T-helper 1 cell treated with Interleukin-12 subunit alpha and Interleukin-12 subunit beta and Interleukin-4 antibody, amounts not matched to agents 30 ng/mL and 1 ng/mL, for 36 hours (primary cell): ENCODE measurements at regions not wholly inside any gene's neighbourhood (a gene's known extent, or its start where the extent isn't known, plus 50 kb on each side); places are given as distances from the start of the nearest gene placed in this dataset.

Experiments
- intact Hi-C: fragments of 100-400 bp; cut with micrococcal nuclease; formaldehyde crosslinking; loops from one replicate; pipeline ENCODE4 v1.15.1; 2024

DNA sequence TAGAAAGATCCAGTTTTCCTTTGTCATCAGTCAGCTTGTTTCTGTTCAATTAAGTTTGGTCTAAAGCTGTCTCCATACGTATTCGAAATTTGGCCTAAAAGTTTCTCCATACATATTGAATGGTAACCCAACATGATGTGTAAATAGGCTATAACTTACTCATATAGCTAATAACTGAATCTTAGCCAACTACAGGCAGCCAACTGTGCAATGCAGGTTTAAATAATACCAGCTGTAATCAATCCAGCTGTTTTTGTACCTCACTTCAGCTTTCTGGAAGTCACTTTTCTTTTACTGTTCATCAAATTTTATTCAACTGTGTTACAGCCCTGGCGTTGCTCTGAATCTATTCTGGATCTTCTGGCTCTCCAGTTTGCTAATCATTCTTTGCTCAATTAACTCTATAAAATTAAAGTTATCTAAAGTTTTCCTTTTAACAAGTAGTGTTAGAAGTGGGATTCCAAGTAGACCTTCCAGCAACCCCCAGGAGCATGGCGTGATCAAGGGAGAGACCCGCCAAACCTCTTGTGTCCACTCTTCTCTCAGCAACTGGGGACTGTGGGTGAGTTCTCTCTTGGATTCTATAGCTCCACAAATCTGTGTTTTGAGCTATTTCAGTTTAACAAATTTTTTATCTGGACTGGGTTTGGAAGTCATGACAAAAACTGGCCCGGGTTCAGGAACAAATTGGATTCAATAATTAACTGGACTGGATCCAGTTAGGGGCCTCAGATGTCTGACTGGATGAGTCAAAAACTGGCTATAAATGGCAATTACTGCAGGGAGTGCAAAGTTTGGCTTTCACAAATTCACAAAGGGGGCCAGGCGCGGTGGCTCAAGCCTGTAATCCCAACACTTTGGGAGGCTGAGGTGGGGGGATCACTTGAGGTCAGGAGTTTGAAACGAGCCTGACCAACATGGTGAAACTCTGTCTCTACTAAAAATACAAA lies 329.7 kb upstream of the ST6GAL2 start:
- intact Hi-C loops = no loop called here

DNA sequence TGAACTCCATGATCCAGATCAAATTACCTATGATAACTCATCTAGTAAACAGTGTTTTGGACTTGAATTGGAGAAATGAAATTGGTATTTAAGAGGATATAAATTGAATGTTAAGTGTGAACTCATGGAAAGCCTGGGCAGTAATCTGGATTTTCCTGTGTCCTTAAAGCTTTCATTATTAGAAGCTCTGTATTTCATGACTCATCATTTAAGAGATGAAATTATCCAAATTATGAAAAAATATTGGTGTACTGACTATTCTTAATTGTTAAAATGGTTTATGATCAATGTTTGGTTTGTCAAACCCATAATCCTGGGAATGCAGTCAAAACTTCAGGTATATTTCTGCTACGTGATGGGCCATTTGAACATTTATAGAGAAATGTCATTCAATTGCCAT lies 332.2 kb upstream of the ST6GAL2 start:
- intact Hi-C loops = no loop called here

DNA sequence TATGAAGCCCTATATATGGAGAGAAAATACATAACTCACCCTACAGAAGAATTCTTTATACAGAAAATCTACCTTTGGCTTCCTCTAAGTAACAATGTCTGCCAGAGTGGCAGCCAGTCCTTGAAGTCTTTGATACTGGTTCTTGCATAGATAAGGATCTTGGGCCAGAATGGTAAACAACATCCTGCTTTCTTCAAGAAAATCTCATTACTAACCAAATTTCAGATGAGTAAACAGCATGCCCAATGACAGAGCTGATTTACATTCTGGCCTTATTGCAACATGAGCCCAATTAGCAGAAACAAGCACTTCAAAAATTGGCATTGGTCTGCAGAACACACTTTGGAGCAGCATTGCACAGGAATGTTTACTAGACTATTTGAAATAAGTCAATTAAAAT lies 336.5 kb upstream of the ST6GAL2 start:
- intact Hi-C loops = no loop called here

DNA sequence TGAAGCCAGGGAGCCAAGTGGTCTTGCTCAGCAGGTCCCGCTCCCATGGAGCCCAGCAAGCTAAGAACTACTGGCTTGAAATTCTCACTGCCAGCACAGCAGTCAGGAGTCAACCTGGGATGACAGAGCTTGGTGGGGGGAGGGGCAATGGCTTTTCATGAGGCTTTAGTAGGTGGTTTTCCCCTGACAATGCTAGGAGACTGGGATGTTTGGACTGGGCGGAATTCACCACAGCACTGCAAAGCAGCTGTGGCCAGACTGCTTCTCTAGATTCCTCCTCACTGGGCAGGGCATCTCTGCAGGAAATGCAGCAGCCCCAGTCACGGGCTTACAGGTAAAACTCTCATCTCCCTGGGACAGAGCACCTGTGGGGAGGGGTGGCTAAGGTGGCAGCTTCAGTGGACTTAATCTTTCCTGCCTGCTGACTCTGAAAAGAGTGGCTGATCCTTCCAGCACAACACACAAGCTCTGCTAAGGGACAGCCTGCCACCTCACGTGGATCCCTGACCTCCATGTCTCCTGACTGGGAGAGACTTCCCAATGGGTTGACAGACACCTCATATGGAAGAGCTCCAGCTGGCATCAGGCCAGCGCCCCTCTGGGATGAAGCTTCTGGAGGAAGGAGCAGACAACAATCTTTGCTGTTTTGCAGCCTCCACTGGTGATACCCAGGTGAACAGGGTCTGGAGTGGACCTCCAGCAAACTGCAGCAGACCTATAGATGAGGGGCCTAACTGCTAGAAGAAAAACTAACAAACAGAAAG lies 349.7 kb upstream of the ST6GAL2 start:
- intact Hi-C loops = no loop called here

DNA sequence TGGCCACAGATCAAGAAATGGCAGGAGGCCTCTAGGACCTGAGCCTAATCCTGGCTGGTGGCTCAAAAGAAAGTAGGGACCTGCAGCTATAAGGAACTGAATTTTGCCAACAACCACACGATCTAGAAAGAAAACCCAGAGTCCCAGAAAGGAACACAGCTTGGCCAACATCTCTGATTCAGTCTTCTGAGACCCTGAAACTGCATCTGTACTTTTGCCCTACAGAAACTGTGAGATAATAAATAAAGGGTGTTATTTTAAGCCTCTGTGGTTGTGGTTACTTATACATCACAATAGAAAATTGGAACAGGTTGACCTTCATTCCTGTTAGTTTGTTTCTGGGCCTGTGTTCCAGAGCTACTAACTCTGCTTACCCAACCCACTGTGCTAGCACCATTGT lies 356.8 kb upstream of the ST6GAL2 start:
- intact Hi-C loops = no loop called here

DNA sequence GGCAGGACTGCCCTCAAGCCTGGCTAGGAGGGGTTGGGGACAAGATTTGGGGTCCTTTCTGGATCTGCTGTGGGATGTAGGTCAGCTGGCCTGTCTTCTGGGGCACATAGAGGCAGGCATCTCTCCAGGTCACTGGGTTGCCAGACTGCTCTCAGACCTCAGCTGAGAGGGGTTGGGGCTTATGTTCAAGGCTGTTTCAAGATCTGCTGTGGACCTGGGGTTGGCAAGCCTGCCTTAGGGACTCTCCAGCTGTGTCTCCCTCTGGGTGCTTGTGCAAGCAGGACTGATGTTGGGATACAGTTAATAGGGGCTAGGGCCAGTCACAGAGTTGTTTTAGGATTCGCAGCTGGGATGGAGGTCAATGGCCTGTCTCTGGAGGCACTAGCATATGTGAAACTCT lies 363.0 kb upstream of the ST6GAL2 start:
- intact Hi-C loops = no loop called here

DNA sequence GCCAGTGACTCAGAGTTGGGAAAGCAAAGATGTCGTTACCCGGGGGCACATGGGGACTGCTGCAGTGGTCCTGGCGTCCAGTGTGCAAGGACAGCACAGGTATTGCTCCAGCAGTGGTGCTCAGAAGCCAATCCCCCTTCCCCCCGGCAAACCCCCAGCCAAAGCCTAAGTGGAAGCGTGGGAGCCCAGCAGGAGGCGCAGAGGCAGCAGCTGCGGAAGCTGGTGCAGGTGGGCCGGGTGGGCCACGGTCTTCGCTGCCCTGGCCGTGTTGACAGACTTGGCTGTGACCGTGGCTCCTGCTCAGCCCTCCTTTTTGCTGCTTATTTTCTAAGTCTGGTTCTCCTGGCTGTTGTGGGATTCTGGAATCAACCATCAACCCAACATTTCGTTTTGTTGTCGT lies 369.8 kb upstream of the ST6GAL2 start:
- intact Hi-C loops = no loop called here

DNA sequence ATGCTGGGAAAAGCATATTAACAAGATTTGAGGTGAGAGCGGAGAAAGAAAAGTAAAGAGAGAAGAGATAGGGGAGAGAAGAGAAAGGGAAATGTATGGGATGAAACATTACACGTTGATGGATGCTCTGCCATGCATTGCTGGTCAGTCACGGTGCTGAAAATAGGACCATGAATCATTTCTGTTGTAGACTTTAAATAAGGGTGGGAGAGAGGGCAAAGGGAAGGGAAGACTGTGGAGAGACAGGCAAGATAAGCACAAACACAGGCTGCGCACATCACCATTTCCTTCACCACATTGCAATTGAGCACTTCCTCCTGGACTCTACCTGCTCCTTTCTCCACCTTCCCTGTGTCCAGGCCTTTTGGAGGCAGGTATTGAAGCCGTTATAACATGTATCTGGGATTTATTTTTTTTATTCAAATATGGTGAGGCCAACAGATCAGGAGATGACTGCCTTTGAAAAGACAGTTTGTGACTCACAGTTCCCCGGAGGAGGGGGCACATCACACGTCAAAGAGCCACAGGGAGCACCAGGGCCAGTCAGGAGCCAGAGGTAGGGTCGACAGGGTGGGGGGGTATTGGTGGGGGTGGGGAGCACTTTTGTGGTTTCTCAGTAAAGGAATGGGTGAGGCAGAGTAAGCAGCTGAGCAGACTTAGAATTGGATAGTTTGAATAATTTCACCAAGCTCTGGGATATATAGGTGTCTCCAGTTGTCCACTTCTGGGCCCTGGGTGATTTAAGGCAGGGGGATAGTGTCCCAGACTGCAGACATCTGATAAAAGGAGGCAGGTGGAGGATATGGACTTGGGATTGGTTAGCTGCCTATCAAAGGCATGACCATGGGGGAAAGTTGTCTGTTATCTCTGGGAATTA lies 372.8 kb upstream of the ST6GAL2 start:
- intact Hi-C loops = no loop called here

DNA sequence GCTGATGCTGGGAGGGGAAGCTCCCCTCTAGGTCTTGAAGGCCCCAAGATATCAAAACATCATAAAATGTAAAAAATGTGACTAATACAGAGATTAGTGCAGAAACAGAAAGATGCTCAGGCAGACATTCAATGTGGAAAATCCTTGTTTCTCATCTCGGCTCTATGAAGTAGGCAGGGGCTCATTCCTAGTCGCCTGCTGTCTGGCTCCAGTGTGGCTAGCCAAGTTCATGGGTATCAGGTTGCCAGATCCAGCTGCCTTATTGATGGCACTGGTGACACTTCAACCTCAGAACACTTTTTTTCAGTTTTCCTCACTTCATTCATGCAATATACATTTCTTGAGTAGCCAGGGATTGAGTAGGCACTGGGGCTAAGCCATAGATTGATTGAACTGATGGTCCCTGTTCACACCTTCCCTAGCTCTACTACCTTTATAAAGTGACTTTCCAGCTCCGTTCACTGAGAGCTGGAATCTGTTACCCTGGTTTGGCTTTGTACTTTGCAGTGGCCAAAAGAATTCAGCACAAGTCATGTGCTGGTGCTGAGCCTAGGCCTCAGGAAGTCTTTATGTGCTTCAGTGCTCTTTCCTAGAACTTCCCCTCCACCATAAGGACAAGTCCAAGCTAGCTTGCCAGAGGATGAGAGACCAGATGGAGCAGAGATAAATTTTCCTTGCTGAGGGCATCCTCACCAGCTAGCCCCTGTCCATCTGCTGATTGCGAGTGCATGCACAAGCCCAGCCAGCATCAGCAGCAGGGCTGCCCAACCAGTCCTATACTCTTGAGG lies 373.6 kb upstream of the ST6GAL2 start:
- intact Hi-C loops = no loop called here

DNA sequence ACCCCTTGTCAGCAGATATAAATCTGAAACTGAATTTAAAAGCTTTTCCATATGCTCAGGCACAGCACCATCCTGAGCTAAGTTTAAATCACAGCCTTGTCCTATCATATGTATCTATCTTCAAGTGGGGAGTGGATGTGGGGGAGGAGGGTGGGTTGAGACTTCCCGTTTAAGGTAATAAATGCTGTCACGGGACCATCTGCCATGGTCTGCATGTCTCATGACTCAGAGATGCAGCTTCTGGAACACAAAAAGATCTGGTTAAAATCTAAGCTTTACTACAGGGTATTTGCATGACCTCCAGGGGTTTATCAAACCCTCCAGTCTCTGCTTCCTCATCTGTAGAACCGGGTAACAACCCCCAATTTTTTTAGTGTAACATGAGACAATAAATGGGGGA lies 377.7 kb upstream of the ST6GAL2 start:
- intact Hi-C loops = no loop called here

DNA sequence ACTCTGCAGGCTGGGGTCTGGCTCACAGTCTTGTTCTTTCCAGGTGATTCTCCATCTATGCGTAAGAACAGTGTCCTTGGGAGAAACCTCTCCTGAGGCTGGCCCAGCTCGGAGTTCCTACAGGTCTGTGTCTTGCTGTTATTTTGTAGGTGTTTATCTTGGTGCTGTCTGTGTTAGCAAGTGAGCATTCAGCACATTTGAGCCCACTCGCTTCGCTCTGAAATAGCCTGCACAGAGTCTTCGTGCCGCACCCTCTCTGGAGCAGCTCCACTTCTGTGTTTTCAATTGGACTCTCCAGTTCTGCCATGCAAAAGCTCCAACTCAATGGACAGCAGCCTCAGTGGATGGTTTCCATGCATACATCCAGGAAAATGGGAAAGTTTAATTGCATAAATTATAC lies 378.2 kb upstream of the ST6GAL2 start:
- intact Hi-C loops = no loop called here

DNA sequence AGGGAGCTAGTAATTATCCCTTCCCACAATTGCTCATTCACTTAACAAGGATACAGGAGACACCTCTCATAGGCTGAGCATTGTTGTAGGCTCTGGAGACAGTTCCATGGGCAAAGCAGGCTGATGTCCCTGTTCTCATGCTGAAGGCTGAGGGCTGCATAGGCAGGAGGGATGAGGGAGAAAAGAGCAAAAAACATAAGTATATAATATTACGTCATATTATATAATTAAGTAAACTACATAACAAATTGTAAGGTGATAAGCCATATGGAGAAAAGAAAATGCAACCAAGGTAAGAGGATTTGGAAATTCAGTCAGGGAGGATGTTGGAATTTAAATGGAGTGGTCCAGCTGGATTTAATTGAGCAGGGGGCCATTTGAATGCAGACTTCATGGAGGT lies 380.6 kb upstream of the ST6GAL2 start:
- intact Hi-C loops = no loop called here

DNA sequence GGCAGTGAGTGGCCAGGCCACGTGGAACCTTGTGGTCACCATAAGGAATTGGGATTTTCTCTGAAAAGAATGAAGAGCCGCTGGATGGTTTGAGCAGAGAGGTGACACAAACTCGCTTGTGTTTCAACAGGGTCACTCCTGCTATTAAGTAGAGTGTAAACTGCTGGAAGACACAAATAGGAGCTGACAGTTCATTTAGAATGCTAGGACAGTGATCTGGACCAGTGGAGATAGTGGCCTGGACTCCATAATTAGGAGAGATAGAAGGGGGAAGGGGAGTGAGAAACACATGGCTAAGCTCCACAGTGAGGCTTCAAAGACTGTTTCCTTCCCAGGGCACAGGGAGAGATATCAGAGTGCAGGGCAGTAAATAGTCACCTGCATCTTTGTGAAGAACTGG lies 381.1 kb upstream of the ST6GAL2 start:
- intact Hi-C loops = no loop called here

DNA sequence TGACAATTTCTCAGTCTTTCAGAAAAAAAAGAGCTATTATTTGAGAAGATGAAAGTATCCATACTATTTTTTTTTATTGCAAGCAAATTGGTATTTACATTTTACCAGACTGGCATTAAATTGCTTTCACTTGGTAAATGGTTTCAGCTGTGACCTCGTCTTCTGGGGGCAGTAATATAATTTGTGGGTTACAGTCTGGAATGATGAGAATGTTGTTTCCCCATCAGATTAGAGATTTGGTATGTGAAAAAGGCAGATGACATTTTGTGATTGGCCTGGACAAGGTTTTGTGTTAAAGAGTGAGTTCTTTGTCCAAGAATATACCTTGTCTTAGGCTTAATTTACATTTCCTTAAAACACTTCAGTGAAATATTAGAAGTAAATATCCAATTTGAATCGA lies 390.1 kb upstream of the ST6GAL2 start:
- intact Hi-C loops = no loop called here

DNA sequence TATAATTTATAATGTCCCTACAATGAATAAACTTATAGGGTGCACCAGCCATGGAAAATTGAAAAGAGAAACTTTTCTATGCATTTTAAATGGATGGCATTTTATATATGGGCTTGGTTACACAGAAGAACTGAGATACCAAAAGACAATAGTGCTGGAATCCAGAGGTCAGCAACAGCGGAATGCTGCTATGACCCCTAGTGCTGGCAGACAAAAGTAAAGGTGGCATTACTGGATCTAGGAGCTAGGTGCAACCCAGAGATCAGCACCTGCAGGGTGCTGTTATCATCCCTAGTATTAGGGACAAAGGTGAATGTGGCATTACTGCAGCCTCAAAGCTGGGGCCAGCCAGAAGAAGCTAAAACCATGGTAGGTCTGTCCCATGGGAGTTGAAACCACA lies 392.7 kb upstream of the ST6GAL2 start:
- intact Hi-C loops = no loop called here

DNA sequence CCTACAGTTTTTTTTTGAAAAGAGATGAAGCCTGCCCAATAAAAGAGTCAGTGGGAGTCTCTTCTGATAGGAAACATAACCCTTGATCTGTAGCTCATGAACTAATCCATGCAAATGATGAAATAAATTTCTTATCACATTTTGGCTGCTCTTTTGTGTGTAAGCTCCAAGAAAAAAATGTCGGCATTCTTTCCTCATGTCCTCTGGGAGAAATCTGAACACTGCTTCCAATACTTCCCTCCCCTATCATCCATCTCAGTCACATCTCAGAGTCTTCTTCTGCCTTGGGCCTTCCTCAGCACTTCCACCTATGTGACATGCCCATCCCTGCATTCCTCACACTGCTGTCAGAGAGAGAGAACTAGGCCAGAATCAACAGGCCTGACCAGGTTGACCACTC lies 395.7 kb upstream of the ST6GAL2 start:
- intact Hi-C loops = no loop called here

DNA sequence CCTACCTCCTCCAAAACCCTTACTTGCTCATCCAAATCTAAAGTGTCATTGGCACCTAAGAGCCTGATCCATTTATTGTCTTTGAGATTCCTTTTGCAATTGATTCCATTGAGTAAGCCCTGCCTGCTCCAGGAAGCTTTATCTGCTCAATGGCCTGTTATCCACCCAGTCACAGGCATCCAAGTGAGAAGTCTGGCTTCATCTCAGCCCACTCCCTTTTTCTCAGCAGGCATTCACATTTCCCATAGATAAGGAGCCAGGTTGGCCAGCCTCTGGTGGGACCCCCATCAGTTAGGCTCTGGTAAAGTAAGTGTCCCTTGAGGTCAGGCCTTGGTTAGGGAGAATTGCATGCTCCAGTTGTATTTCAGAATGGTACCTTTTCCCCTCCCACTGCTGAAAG lies 396.2 kb upstream of the ST6GAL2 start:
- intact Hi-C loops = no loop called here

DNA sequence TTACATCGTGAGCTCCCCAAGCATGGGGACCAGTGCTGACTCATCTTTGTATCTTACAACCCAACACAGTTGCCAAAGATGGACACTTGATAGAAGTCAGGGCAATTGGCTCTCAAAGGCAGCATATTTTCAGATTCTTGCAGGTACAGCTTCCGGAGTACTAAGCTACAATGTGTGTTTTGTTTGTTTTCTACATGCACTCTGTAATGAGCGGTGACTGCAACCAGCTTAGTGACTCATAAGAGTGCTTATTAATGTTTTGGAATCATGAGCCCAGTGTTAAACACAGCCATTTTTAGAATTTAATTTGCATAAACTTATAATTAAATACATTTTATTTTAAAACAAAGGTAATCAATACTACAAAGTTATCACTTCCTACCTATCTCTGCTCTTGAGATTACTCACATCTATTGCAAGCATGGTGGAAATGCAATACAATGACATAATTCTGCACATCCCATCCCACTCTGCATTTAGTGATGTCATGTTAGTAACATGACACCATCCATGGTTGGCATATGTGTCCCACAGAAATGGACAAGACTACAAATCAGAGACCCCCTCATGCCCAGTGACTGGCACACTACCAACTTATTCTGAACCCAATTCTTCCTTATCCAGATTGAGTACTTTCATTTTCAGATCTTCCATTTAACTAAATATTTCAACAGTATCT lies 399.8 kb upstream of the ST6GAL2 start:
- intact Hi-C loops = no loop called here

DNA sequence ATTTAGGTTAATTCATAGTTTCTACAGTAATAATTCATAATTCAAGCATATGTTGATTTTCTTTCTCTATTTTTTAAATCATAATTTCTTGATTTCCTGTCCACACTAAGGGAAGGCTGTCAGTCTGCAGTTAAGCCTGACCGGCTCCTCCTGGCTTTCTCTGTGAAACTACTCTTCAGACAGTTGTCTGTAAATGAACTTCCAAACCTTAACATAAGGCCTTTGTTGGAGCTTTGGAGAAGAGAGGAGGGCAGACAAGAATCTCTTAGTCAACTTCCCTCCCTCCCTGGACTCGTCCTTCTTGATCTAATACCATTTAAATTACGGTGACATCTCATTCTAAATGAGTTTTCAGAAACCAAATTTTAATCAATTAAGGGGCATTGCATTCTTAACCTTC lies 404.1 kb upstream of the ST6GAL2 start:
- intact Hi-C loops = no loop called here

DNA sequence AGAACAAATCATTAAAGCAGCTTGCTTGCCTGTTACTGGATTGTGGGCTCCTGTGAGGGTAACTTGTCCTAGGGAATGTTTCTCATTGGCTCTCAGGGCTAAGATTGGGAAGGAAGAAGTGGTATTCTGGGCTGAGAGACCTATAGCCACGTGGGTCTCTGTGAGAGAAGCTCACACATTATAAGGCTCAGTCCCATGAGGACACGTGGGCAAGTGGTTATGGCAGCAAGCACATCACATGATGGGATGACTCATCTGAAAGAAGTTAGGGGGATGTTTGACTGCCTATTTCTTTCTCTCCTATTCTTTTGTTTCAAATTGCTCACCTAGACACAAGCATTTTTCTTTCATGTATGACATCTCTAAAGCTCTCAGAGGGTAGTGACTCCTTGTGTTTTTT lies 418.0 kb upstream of the ST6GAL2 start:
- intact Hi-C loops = no loop called here
